K562 (cell line): ENCODE measurements at regions not wholly inside any gene's neighbourhood (a gene's known extent, or its start where the extent isn't known, plus 50 kb on each side); places are given as distances from the start of the nearest gene placed in this dataset.

Source experiments
- ATAC-seq: fragments of 200-7000 bp; cut with Tn5 transposase; 3 replicates; pipeline ENCODE4 v1.9.1; 2020; ENCODE audit warnings: moderate library complexity
- BruUV-seq: library from RNA; stranded (reverse); fragments of 400-500 nt; replicated peaks from 2 replicates; lab custom pipeline; 2021; lab: Mats Ljungman, UMichigan
- CTCF ChIA-PET: fragments of 300-600 bp; formaldehyde crosslinking; extraction: SDS; loops from one replicate; lab custom pipeline; 2021; ENCODE audit warnings: low intra/inter-chr PET ratio; lab: Yijun Ruan, JAX
- POLR2A ChIA-PET: fragments of 300-600, 350-650 bp; sonication (Branson Sonifier 250); formaldehyde crosslinking; extraction: SDS; loops from one replicate; lab custom pipeline; 2021; ENCODE audit warnings: antibody characterized with exemption, inconsistent platforms; lab: Yijun Ruan, JAX
- DNase-seq, 4 experiments: peaks; one replicate each; pipeline versions ENCODE4 v3.0.0 to v3.0.0-alpha.2; 2011 to 2018; ENCODE audit warnings: low spot score in 3 of 4, mixed read lengths in 3 of 4; ENCODE audit errors: extremely low read depth in 1 of 4
- FAIRE-seq: peaks from 2 replicates; lab custom pipeline; 2011; peaks lifted over from hg19 to GRCh38; lab: Jason Lieb, UNC
- H2AFZ ChIP-seq: 2 replicates; pipeline ENCODE4 v1.6.0; 2011; ENCODE audit warnings: low read depth, low read length, control low read depth, inconsistent platforms
- H3K27ac ChIP-seq: fragments of 200-600 bp; 3 replicates; pipeline ENCODE4 v1.8.0; 2011; ENCODE audit warnings: low read depth, mild to moderate bottlenecking, control low read depth, inconsistent platforms, low read length, moderate library complexity, mixed read lengths; ENCODE audit errors: extremely low read depth
- H3K27me3 ChIP-seq, 2 experiments: fragments of 300-600 bp in 1 of 2; 2 replicates in 1 of 2; 3 replicates in 1 of 2; pipeline versions ENCODE4 v1.6.0 to v1.8.0; 2011; ENCODE audit warnings: inconsistent platforms in 2 of 2, low read length in 2 of 2, mild to moderate bottlenecking in 1 of 2, mixed read lengths in 1 of 2, moderate library complexity in 1 of 2; ENCODE audit not compliant: control insufficient read depth in 2 of 2, insufficient read depth in 2 of 2
- H3K36me3 ChIP-seq: fragments of 300-600 bp; 3 replicates; pipeline ENCODE4 v1.8.0; 2011; ENCODE audit warnings: mild to moderate bottlenecking, low read length, inconsistent platforms; ENCODE audit not compliant: control insufficient read depth, insufficient read depth
- H3K4me1 ChIP-seq, 2 experiments: fragments of 200-600 bp in 1 of 2; replicated peaks in 1 of 2; 2 replicates in 1 of 2; 3 replicates in 1 of 2; pipeline versions ENCODE4 v1.5.1 to v1.8.0; 2011; ENCODE audit warnings: inconsistent platforms in 2 of 2, low read length in 2 of 2, mild to moderate bottlenecking in 1 of 2, mixed read lengths in 1 of 2, moderate library complexity in 1 of 2; ENCODE audit not compliant: control insufficient read depth in 2 of 2, insufficient read depth in 2 of 2
- H3K4me2 ChIP-seq: 2 replicates; pipeline ENCODE4 v1.6.1; 2011; ENCODE audit warnings: low read length, control low read depth, inconsistent platforms, mixed read lengths; ENCODE audit not compliant: insufficient read depth
- H3K4me3 ChIP-seq: fragments of 200-600 bp; sonication (generic), shearing (Covaris generic); 2 replicates; pipeline ENCODE4 v1.5.1; 2016; ENCODE audit warnings: control low read depth, inconsistent platforms
- H3K79me2 ChIP-seq: fragments of 200-600 bp; 3 replicates; pipeline ENCODE4 v1.8.0; 2011; ENCODE audit warnings: low read length, inconsistent platforms; ENCODE audit not compliant: control insufficient read depth, insufficient read depth
- H3K9ac ChIP-seq, 2 experiments: 2 replicates each; pipeline versions ENCODE4 v1.6.0 to v1.6.1; 2011; ENCODE audit warnings: low read depth in 2 of 2, low read length in 2 of 2, control low read depth in 1 of 2, inconsistent platforms in 1 of 2, mild to moderate bottlenecking in 1 of 2, mixed read lengths in 1 of 2; ENCODE audit not compliant: insufficient read depth in 1 of 2
- H3K9me1 ChIP-seq: one replicate; pipeline ENCODE4 v1.6.0; 2011; ENCODE audit warnings: inconsistent platforms, mild to moderate bottlenecking, low read length, moderate library complexity; ENCODE audit not compliant: control insufficient read depth, insufficient read depth
- H3K9me3 ChIP-seq: replicated peaks from 2 replicates; pipeline ENCODE4 v1.5.1; 2011; ENCODE audit warnings: low read depth, low read length, inconsistent platforms; ENCODE audit not compliant: control insufficient read depth, insufficient read depth
- H4K20me1 ChIP-seq: replicated peaks from 2 replicates; pipeline ENCODE4 v1.6.1; 2011; ENCODE audit warnings: low read length, inconsistent platforms, mixed read lengths; ENCODE audit not compliant: control insufficient read depth, insufficient read depth
- CBX8 ChIP-seq: fragments of 200-600 bp; sonication (generic); IDR thresholded peaks from 2 replicates; pipeline ENCODE4 v1.6.1; 2012; ENCODE audit warnings: borderline replicate concordance, mixed run types, low read depth, mild to moderate bottlenecking, moderate library complexity, mixed read lengths, low read length, control low read depth, inconsistent platforms; ENCODE audit not compliant: poor library complexity, severe bottlenecking; ENCODE audit errors: extremely low read depth
- CXXC5 ChIP-seq: fragments of 250-450 bp; sonication (Bioruptor Pico); IDR thresholded peaks from 2 replicates; pipeline ENCODE4 v1.8.0; 2022; ENCODE audit warnings: inconsistent platforms, mild to moderate bottlenecking, moderate library complexity
- DPF2 ChIP-seq: fragments of 450-650 bp; IDR thresholded peaks from 2 replicates; pipeline ENCODE4 v1.6.1; 2016
- HMGN3 ChIP-seq: IDR thresholded peaks from 2 replicates; pipeline ENCODE4 v1.6.1; 2011; ENCODE audit warnings: borderline replicate concordance, low read depth, mild to moderate bottlenecking, mixed read lengths, low read length; ENCODE audit not compliant: insufficient read length; ENCODE audit errors: extremely low read depth
- MEIS2 ChIP-seq: fragments of 450-650 bp; IDR thresholded peaks from 2 replicates; pipeline ENCODE4 v1.6.1; 2014; ENCODE audit warnings: mild to moderate bottlenecking; ENCODE audit not compliant: partially characterized antibody
- NEUROD1 ChIP-seq: fragments of 150-350 bp; IDR thresholded peaks from 2 replicates; pipeline ENCODE4 v1.6.1; 2014; ENCODE audit warnings: borderline replicate concordance, low read length, low read depth; ENCODE audit not compliant: partially characterized antibody
- RBM25 ChIP-seq: fragments of 200-400 bp; formaldehyde crosslinking; IDR thresholded peaks from 2 replicates; pipeline ENCODE4 v1.6.1; 2018; ENCODE audit warnings: low read length, low read depth, moderate library complexity; ENCODE audit not compliant: severe bottlenecking
- SIRT6 ChIP-seq: IDR thresholded peaks from one replicate; pipeline ENCODE4 v1.6.1; 2012; ENCODE audit warnings: low read depth, mild to moderate bottlenecking, control low read depth, inconsistent platforms, low read length, moderate library complexity
- STAT5A ChIP-seq: IDR thresholded peaks from 2 replicates; pipeline ENCODE4 v1.6.1; 2012; ENCODE audit warnings: low read length, inconsistent platforms, borderline replicate concordance
- TEAD2 ChIP-seq: fragments of 450-650 bp; IDR thresholded peaks from 2 replicates; pipeline ENCODE4 v1.6.1; 2016; ENCODE audit warnings: missing genetic modification characterization, control low read depth, missing compliant biosample characterization
- TGIF2 ChIP-seq: sonication (generic); formaldehyde crosslinking; IDR thresholded peaks from 2 replicates; pipeline ENCODE4 v1.8.1; 2022; ENCODE audit warnings: mild to moderate bottlenecking, missing genetic modification reagents, moderate library complexity
- YY1 ChIP-seq, 3 experiments: IDR thresholded peaks; 2 replicates each; pipeline ENCODE4 v1.6.1; 2011; ENCODE audit warnings: low read length in 2 of 3, mild to moderate bottlenecking in 2 of 3, moderate library complexity in 2 of 3, borderline replicate concordance in 1 of 3, control low read depth in 1 of 3, low read depth in 1 of 3; ENCODE audit not compliant: insufficient read depth in 3 of 3, insufficient replicate concordance in 2 of 3, control insufficient read depth in 1 of 3, insufficient read length in 1 of 3; ENCODE audit errors: extremely low read depth in 1 of 3
- ZBTB17 ChIP-seq: fragments of 450-650 bp; formaldehyde crosslinking; IDR thresholded peaks from 2 replicates; pipeline ENCODE4 v1.4.0; 2020; ENCODE audit warnings: mild to moderate bottlenecking
- ZBTB7A ChIP-seq: IDR thresholded peaks from 2 replicates; pipeline ENCODE4 v1.6.1; 2011; ENCODE audit warnings: low read depth, mild to moderate bottlenecking, low read length, moderate library complexity, borderline replicate concordance; ENCODE audit not compliant: control insufficient read depth
- ZNF23 ChIP-seq: fragments of 250-450 bp; sonication (Bioruptor Pico); IDR thresholded peaks from 2 replicates; pipeline ENCODE4 v1.4.0; 2020; ENCODE audit warnings: mild to moderate bottlenecking
- ZNF232 ChIP-seq: sonication (generic); formaldehyde crosslinking; IDR thresholded peaks from 2 replicates; pipeline ENCODE4 v1.8.0; 2022; ENCODE audit warnings: mild to moderate bottlenecking, missing genetic modification reagents
- ZNF445 ChIP-seq: fragments of 250-450 bp; sonication (Bioruptor Pico); IDR thresholded peaks from 2 replicates; pipeline ENCODE4 v1.4.0; 2020; ENCODE audit warnings: low read depth, mild to moderate bottlenecking, moderate library complexity
- WGBS: fragments of 100-300 bp; shearing (Covaris generic); methylation state at CpG from one replicate; pipeline ENCODE4 v1.1.6; 2016; ENCODE audit warnings: low coverage, mixed read lengths; ENCODE audit not compliant: insufficient coverage; ENCODE audit errors: missing lambda C conversion rate; 5-methylcytosine and 5-hydroxymethylcytosine counted together
- in situ Hi-C: fragments of 300-500 bp; cut with MboI; formaldehyde crosslinking; loops from 4 replicates; pipeline ENCODE4 v1.15.0; 2018; ENCODE audit warnings: inconsistent platforms, mixed read lengths
- intact Hi-C: fragments of 100-400 bp; cut with micrococcal nuclease; formaldehyde crosslinking; loops from 2 replicates; pipeline ENCODE4 v1.14.2; 2022
- TF ChIP-seq, protein P1 (sequence below): sonication (generic); formaldehyde crosslinking; IDR thresholded peaks from 2 replicates; pipeline ENCODE4 v1.8.1; 2023; ENCODE audit warnings: missing genetic modification reagents, mild to moderate bottlenecking, borderline replicate concordance

DNA sequence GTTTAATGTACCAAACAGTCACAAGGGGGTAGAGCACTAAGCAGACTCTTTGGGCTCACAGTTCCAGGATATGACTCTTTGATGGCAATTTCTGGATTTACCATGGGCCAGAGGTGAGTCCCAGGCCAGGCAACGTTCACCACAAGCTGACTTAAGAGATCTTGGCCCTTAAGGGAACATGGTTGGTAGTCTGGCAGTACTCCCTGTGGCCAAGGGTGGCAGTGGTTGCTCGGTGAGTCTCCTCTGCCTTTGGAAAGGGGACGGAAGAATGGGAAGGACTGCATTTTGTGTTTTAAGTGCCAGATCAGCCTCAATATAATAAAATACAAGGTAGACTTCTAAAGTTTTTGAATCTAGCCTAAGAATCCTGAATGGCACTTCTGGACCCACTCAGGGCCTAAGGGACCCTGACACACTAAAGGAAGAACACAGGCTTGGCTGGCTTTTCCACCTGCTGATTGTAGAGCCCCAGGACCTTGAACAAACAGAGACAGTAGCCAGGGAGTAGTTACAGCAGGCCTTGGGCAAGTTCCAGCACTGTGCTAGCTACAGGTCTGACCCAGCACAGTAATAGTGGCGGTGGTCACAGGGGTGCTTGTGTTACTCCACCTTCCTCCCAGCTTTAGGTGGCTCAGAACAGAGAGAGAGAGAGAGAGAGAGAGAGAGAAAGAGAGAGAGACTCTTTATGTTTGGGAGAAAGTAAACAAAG, 730.7 kb upstream of the ALCAM start:
- FAIRE-seq, result no peak
- CTCF ChIA-PET, result no interaction called here
- intact Hi-C loops (no loop called here), in situ Hi-C loops (no loop called here)
- no peak for ATAC-seq
- no peaks in the 10 kb centered on the region for H3K79me2 ChIP-seq
- 0% methylated on average over 3 of the region's 4 CpGs for WGBS
- no peak overlapping the region for H3K4me3 ChIP-seq
- no peaks in the 10 kb centered on the region for H3K36me3 ChIP-seq
- no peaks in the 10 kb centered on the region for H4K20me1 ChIP-seq
- no peak for DNase-seq
- H3K9ac ChIP-seq, result no peak overlapping the region
- H3K4me2 ChIP-seq, result no peak overlapping the region
- POLR2A ChIA-PET, result no interaction called here
- H3K9me3 ChIP-seq, result no peaks in the 10 kb centered on the region
- no peaks in the 10 kb centered on the region for H3K9me1 ChIP-seq
- H3K27me3 ChIP-seq, result no peaks in the 10 kb centered on the region
- no TSS peak for BruUV-seq
- H3K4me1 ChIP-seq, result no peaks in the 10 kb centered on the region
- no peak overlapping the region for H2AFZ ChIP-seq
- H3K27ac ChIP-seq, result no peak overlapping the region
- no peak for TF ChIP-seq SIRT6
- no peak for TF ChIP-seq ZNF232 (CRISPR knock-in tag)
- TF ChIP-seq CXXC5 (CRISPR knock-in tag), result no peak
- no peak for TF ChIP-seq ZNF445
- no peak for TF ChIP-seq STAT5A
- TF ChIP-seq RBM25, result no peak
- TF ChIP-seq TGIF2 (CRISPR knock-in tag), result no peak
- no peak for TF ChIP-seq NEUROD1
- TF ChIP-seq, protein P1, sequence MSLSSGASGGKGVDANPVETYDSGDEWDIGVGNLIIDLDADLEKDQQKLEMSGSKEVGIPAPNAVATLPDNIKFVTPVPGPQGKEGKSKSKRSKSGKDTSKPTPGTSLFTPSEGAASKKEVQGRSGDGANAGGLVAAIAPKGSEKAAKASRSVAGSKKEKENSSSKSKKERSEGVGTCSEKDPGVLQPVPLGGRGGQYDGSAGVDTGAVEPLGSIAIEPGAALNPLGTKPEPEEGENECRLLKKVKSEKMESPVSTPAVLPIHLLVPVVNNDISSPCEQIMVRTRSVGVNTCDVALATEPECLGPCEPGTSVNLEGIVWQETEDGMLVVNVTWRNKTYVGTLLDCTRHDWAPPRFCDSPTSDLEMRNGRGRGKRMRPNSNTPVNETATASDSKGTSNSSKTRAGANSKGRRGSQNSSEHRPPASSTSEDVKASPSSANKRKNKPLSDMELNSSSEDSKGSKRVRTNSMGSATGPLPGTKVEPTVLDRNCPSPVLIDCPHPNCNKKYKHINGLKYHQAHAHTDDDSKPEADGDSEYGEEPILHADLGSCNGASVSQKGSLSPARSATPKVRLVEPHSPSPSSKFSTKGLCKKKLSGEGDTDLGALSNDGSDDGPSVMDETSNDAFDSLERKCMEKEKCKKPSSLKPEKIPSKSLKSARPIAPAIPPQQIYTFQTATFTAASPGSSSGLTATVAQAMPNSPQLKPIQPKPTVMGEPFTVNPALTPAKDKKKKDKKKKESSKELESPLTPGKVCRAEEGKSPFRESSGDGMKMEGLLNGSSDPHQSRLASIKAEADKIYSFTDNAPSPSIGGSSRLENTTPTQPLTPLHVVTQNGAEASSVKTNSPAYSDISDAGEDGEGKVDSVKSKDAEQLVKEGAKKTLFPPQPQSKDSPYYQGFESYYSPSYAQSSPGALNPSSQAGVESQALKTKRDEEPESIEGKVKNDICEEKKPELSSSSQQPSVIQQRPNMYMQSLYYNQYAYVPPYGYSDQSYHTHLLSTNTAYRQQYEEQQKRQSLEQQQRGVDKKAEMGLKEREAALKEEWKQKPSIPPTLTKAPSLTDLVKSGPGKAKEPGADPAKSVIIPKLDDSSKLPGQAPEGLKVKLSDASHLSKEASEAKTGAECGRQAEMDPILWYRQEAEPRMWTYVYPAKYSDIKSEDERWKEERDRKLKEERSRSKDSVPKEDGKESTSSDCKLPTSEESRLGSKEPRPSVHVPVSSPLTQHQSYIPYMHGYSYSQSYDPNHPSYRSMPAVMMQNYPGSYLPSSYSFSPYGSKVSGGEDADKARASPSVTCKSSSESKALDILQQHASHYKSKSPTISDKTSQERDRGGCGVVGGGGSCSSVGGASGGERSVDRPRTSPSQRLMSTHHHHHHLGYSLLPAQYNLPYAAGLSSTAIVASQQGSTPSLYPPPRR (CRISPR knock-in tag), result no peak
- TF ChIP-seq HMGN3, result no peak
- TF ChIP-seq ZBTB17 (CRISPR knock-in tag), result no peak
- no peak for TF ChIP-seq ZBTB7A
- no peak for TF ChIP-seq TEAD2 (tag)
- no peak for TF ChIP-seq CBX8
- TF ChIP-seq MEIS2, result no peak
- no peak for TF ChIP-seq YY1 (IDR thresholded peaks at IDR 0.05; ENCODE audit: borderline replicate concordance in 1 of 3, control insufficient read depth in 1 of 3, extremely low read depth in 1 of 3, insufficient read depth in 3 of 3, insufficient read length in 1 of 3, insufficient replicate concordance in 2 of 3, low read depth in 1 of 3, low read length in 2 of 3)
- no peak for TF ChIP-seq ZNF23 (CRISPR knock-in tag)
- TF ChIP-seq DPF2, result no peak
